ENCODE measurements at regions not wholly inside any gene's neighbourhood (a gene's known extent, or its start where the extent isn't known, plus 50 kb on each side); places are given as distances from the start of the nearest gene placed in this dataset.
A peak's percentile ranks its signal among the peaks of the same experiment; 100 is the strongest.

- no peak for TF ChIP-seq CTCF (IDR thresholded peaks at IDR 0.05; ENCODE audit: low read length, missing control alignments)
- no peak for DNase-seq (ENCODE audit: low read depth)
- H3K4me3 ChIP-seq (replicated peaks; ENCODE audit: low read depth, low read length): no peak overlapping the region
These were observed 669.1 kb upstream of the SALL1 start for GRCh38 chr16:51820176-51820575.

DNA sequence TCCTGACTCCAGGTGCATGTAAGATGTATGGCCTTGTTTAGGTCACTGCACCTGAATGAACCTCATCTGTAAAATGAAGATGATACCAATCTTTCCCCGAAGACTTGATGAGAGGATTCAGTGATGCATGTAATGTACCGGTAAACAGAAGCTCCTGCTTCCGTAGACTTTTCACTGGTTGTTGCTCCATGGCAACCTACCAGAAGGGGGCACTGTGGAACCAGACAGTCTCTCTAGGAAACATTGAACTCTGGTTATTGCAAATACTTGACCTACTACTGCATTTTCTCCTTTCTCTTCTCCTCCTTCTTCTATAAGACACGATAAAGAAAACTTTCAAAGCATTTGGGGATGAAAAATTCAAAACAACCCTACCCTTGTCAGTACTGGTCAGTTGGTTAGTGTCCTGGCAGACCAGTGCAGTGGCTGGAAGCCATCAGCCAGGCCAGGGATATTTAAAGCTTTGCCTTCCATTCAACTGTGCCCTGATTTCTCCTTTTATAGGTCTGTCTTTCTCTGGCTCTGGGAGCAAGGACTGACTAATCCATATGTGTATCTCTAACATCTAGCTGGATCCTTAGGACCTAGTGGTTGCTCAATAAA, 667.4 kb upstream of the SALL1 start:
- peak; percentile 73 for DNase-seq (ENCODE audit: low read depth)
- no peak overlapping the region for H3K4me3 ChIP-seq (replicated peaks; ENCODE audit: low read depth, low read length)
- peak; percentile 94 for TF ChIP-seq CTCF (IDR thresholded peaks at IDR 0.05; ENCODE audit: low read length, missing control alignments)

DNA sequence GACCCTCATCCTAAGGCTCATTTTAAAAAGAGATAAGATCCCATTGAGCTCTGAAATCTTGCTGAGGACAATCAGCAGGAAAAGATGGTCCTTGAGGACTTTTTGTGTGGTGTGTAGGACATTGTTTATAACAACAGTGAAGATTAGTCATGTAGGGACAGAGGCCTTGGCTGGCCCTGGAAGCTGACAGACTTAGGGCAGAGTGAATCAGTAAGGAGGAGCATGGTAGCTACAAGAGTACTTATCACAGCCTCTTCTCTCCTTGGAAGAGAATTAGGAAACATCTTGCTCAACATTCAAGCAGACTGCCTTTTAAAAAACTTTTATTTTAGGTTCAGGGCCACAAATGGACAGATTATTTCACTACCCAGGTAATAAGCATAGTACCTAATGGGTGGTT, 665.9 kb upstream of the SALL1 start:
- no peak overlapping the region for H3K4me3 ChIP-seq (replicated peaks; ENCODE audit: low read depth, low read length)
- TF ChIP-seq CTCF (IDR thresholded peaks at IDR 0.05; ENCODE audit: low read length, missing control alignments): no peak
- peak; percentile 23 for DNase-seq (ENCODE audit: low read depth)

GRCh38 chr16:51815523-51815922, 664.5 kb upstream of the SALL1 start:
- TF ChIP-seq CTCF (IDR thresholded peaks at IDR 0.05; ENCODE audit: low read length, missing control alignments): no peak
- DNase-seq (ENCODE audit: low read depth): no peak
- H3K4me3 ChIP-seq (replicated peaks; ENCODE audit: low read depth, low read length): no peak overlapping the region

DNA sequence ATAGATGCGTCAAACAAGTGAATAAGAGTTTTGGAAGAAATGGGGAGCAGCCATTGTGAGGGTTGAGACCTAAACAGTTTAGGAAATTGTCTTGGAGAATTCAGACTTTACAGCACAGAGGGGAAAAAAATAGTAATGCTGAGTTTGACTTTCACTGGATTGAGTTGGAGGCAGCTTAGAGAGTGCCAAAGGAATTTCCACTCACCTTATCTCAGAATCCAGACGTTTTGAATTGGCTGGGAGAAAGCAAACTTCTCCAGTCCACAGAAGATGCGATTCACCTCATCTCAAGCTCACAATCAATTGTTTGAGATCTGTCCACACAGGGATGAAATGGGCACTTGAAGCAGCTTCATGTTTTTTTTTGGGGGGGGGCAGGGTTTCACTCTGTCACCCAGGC, 663.5 kb upstream of the SALL1 start:
- H3K4me3 ChIP-seq (replicated peaks; ENCODE audit: low read depth, low read length): no peak overlapping the region
- DNase-seq (ENCODE audit: low read depth): no peak
- TF ChIP-seq CTCF (IDR thresholded peaks at IDR 0.05; ENCODE audit: low read length, missing control alignments): no peak

- no peak overlapping the region for H3K4me3 ChIP-seq (replicated peaks; ENCODE audit: low read depth, low read length)
- peak; percentile 4 for TF ChIP-seq CTCF (IDR thresholded peaks at IDR 0.05; ENCODE audit: low read length, missing control alignments)
- no peak for DNase-seq (ENCODE audit: low read depth)
These were observed 662.5 kb upstream of the SALL1 start for GRCh38 chr16:51813609-51814008.

- no peak overlapping the region for H3K4me3 ChIP-seq (replicated peaks; ENCODE audit: low read depth, low read length)
- no peak for DNase-seq (ENCODE audit: low read depth)
These were observed 661.9 kb upstream of the SALL1 start for GRCh38 chr16:51812945-51813344.

More at GRCh38 chr16:51812945-51813344, 661.9 kb upstream of the SALL1 start:
- TF ChIP-seq CTCF (IDR thresholded peaks at IDR 0.05; ENCODE audit: low read length, missing control alignments): no peak

Measured in fibroblast of pulmonary artery (primary cell).